HCT116 (cell line): ENCODE measurements at regions not wholly inside any gene's neighbourhood (a gene's known extent, or its start where the extent isn't known, plus 50 kb on each side); places are given as distances from the start of the nearest gene placed in this dataset.

Source experiments
- ATAC-seq: fragments of 200-7000 bp; cut with Tn5 transposase; 2 replicates; pipeline ENCODE4 v1.9.1; 2020; ENCODE audit warnings: mild to moderate bottlenecking, moderate library complexity
- BruUV-seq: library from RNA; stranded (reverse); fragments of 400-500 nt; replicated peaks from 2 replicates; lab custom pipeline; 2021; lab: Mats Ljungman, UMichigan
- CTCF ChIA-PET: fragments of 300-600 bp; sonication (Branson Sonifier 250); formaldehyde crosslinking; loops from one replicate; lab custom pipeline; 2021; ENCODE audit warnings: antibody characterized with exemption; lab: Charles Lee
- POLR2A ChIA-PET: fragments of 300-600, 350-600 bp; sonication (Branson Sonifier 250); formaldehyde crosslinking; loops from one replicate; lab custom pipeline; 2021; ENCODE audit warnings: antibody characterized with exemption; lab: Charles Lee
- RAD21 ChIA-PET, 2 experiments: fragments of 300-600 bp; sonication (Branson Sonifier 250); formaldehyde crosslinking; loops; one replicate each; lab custom pipeline; 2023; ENCODE audit warnings: low total read pairs in 2 of 2; ENCODE audit not compliant: uncharacterized antibody in 2 of 2, unreplicated experiment in 2 of 2, low non-redundant PET in 1 of 2; lab: Charles Lee
- DNase-seq: peaks from one replicate; pipeline ENCODE4 v3.0.0-alpha.2; 2010; ENCODE audit warnings: low read depth, low spot score
- H2AFZ ChIP-seq: fragments of 200-600 bp; shearing (Covaris generic), sonication (generic); 2 replicates; pipeline ENCODE4 v1.6.1; 2017; ENCODE audit warnings: low read depth, mixed run types, mixed read lengths, antibody characterized with exemption, low read length; ENCODE audit not compliant: poor library complexity, severe bottlenecking
- H3K27ac ChIP-seq: 2 replicates; pipeline ENCODE4 v1.5.1; 2012; ENCODE audit warnings: low read depth, low read length
- H3K27me3 ChIP-seq: fragments of 200-600 bp; sonication (generic); 2 replicates; pipeline ENCODE4 v1.6.1; 2016; ENCODE audit warnings: mixed run types, low read length, mixed read lengths; ENCODE audit not compliant: insufficient read depth
- H3K36me3 ChIP-seq, 2 experiments: fragments of 200-500 bp in 1 of 2; fragments of 200-600 bp in 1 of 2; sonication (Bioruptor generic) in 1 of 2; sonication (generic) in 1 of 2; 2 replicates each; pipeline versions ENCODE4 v1.5.1 to v1.6.1; 2014 to 2016; ENCODE audit warnings: low read length in 2 of 2, inconsistent platforms in 1 of 2, mixed read lengths in 1 of 2, mixed run types in 1 of 2; ENCODE audit not compliant: insufficient read depth in 2 of 2, control insufficient read depth in 1 of 2
- H3K4me1 ChIP-seq, 2 experiments: fragments of 200-600 bp in 1 of 2; sonication (generic) in 1 of 2; 2 replicates each; pipeline versions ENCODE4 v1.5.1 to v1.6.1; 2012 to 2017; ENCODE audit warnings: low read length in 2 of 2, inconsistent platforms in 1 of 2, mild to moderate bottlenecking in 1 of 2, mixed read lengths in 1 of 2, mixed run types in 1 of 2, moderate library complexity in 1 of 2; ENCODE audit not compliant: insufficient read depth in 2 of 2, control insufficient read depth in 1 of 2
- H3K4me2 ChIP-seq: fragments of 200-600 bp; sonication (generic); 2 replicates; pipeline ENCODE4 v1.6.1; 2017; ENCODE audit warnings: mixed run types, low read length, mixed read lengths
- H3K4me3 ChIP-seq, 2 experiments: fragments of 200-600 bp in 1 of 2; sonication (generic) in 1 of 2; replicated peaks in 1 of 2; 2 replicates each; pipeline ENCODE4 v1.5.1; 2011 to 2016; ENCODE audit warnings: low read length in 2 of 2, control low read depth in 1 of 2, low read depth in 1 of 2, mild to moderate bottlenecking in 1 of 2, mixed read lengths in 1 of 2, mixed run types in 1 of 2
- H3K79me2 ChIP-seq: fragments of 200-600 bp; sonication (generic); 2 replicates; pipeline ENCODE4 v1.6.1; 2017; ENCODE audit warnings: mild to moderate bottlenecking, mixed run types, low read length, moderate library complexity, mixed read lengths; ENCODE audit not compliant: insufficient read depth
- H3K9ac ChIP-seq: fragments of 200-600 bp; sonication (generic); 2 replicates; pipeline ENCODE4 v1.6.1; 2016; ENCODE audit warnings: low read length, mixed read lengths
- H3K9me2 ChIP-seq: fragments of 200-600 bp; sonication (generic), shearing (Covaris generic); 2 replicates; pipeline ENCODE4 v1.6.1; 2017; ENCODE audit warnings: mixed run types, mild to moderate bottlenecking, moderate library complexity; ENCODE audit not compliant: insufficient read depth
- H3K9me3 ChIP-seq, 2 experiments: fragments of 200-500 bp in 1 of 2; fragments of 200-600 bp in 1 of 2; sonication (Bioruptor generic) in 1 of 2; sonication (generic) in 1 of 2; 2 replicates each; pipeline ENCODE4 v1.6.1; 2014 to 2017; ENCODE audit warnings: low read length in 2 of 2, mixed read lengths in 2 of 2, inconsistent platforms in 1 of 2, low read depth in 1 of 2, mild to moderate bottlenecking in 1 of 2, mixed run types in 1 of 2, moderate library complexity in 1 of 2; ENCODE audit not compliant: control insufficient read depth in 1 of 2, insufficient read depth in 1 of 2
- H4K20me1 ChIP-seq: fragments of 200-600 bp; sonication (generic), shearing (Covaris generic); 2 replicates; pipeline ENCODE4 v1.6.1; 2017; ENCODE audit warnings: mixed run types, mild to moderate bottlenecking, moderate library complexity; ENCODE audit not compliant: insufficient read depth
- REST ChIP-seq: IDR thresholded peaks from 2 replicates; pipeline ENCODE4 v1.6.1; 2012; ENCODE audit warnings: low read depth
- YY1 ChIP-seq: IDR thresholded peaks from 2 replicates; pipeline ENCODE4 v1.6.1; 2011; ENCODE audit warnings: low read length, low read depth, moderate library complexity, mild to moderate bottlenecking; ENCODE audit not compliant: insufficient replicate concordance; ENCODE audit errors: extremely low read depth
- ZBTB33 ChIP-seq: IDR thresholded peaks from 2 replicates; pipeline ENCODE4 v1.6.1; 2011; ENCODE audit warnings: mild to moderate bottlenecking, low read length, moderate library complexity; ENCODE audit not compliant: insufficient replicate concordance; ENCODE audit errors: extremely low read depth
- intact Hi-C: fragments of 100-400 bp; cut with micrococcal nuclease; formaldehyde crosslinking; loops from 2 replicates; pipeline ENCODE4 v1.10.0; 2022

GRCh38 chr6:139871165-139871710 lies 496.8 kb upstream of the CITED2 start:
- DNase-seq (no peak), ATAC-seq (no peak)
- Histone ChIP-seq H3K9ac (no peak overlapping the region), H3K9me3 (no peaks in the 10 kb centered on the region), H2AFZ (no peak overlapping the region), H3K27me3 (no peaks in the 10 kb centered on the region), H3K9me2 (no peaks in the 10 kb centered on the region), H3K4me2 (no peak overlapping the region), H4K20me1 (no peaks in the 10 kb centered on the region), H3K27ac (no peak overlapping the region), H3K36me3 (no peaks in the 10 kb centered on the region), H3K4me3 (no peak overlapping the region), H3K4me1 (no peaks in the 10 kb centered on the region), H3K79me2 (no peaks in the 10 kb centered on the region)
- ChIA-PET RAD21 (no interaction called here), CTCF (no interaction called here), POLR2A (interaction anchor here (1.7 kb wide), 1 partner anchor 497 kb away, joined by 4 read pairs; the partner anchor contains the start of gene CITED2)
- BruUV-seq, result no TSS peak
- intact Hi-C loops, result no loop called here
- TF ChIP-seq ZBTB33 (no peak), YY1 (no peak), REST (no peak)
